Nucleus accumbens (tissue), 56 donors: ENCODE measurements at regions not wholly inside any gene's neighbourhood (a gene's known extent, or its start where the extent isn't known, plus 50 kb on each side); places are given as distances from the start of the nearest gene placed in this dataset.

Experiments used
- DNase-seq, 56 donors: peaks; one replicate each; lab custom pipeline; 2025; lab: John Stamatoyannopoulos, UW

DNA sequence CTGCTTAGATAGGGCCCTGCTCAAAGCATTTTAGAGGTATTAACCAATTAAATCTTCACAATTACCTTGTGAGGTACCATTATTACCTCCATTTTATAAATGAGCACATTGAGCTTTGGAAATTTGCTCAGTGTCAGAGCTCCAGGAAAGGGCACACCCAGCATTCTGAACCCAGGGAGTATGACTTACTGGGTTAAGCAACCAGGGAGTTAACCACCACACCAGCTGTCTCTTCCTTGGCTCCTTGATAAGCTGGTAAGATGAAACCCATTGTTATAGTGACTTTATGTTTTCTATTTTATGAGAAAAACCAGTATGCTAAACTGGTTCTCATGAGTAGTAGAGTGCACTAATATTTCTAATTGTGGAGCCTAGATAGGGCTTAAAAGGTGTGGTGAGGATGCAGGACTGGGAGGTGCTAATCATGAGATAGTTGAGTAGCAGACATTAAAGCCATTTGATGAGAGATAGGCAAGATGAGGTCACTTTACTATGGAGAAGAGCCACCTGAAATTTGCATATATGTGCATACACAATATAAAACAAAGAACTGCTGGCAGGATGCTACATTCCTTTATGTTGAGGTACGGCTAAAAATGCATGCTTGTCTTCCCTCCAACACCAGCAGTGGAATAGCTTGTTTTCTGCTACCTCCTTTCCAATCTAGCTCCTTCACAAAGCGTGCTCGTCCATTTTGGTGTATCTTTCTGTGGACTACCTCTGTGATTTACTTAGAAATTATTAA, 556.1 kb downstream of the SPRY1 start:
- DNase-seq: no peak

- DNase-seq: no peak
Observed at GRCh38 chr4:123953566-123953965, 557.0 kb downstream of the SPRY1 start.

DNA sequence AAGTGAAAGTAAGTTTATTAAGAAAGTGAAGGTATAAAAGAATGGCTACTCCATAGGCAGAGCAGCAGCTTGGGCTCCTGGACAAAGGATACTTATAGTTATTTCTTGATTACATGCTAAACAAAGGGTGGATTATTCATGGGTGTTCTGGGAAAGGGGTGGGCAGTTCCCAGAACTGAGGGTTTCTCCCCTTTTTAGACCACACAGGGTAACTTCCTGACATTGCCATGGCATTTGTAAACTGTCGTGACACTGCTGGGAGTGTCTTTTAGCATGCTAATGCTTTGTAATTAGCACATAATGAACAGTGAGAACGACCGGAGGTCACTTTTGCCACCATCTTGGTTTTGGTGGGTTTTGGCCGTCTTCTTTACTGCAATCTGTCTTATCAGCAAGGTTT, 557.6 kb downstream of the SPRY1 start:
- DNase-seq: no peak

DNA sequence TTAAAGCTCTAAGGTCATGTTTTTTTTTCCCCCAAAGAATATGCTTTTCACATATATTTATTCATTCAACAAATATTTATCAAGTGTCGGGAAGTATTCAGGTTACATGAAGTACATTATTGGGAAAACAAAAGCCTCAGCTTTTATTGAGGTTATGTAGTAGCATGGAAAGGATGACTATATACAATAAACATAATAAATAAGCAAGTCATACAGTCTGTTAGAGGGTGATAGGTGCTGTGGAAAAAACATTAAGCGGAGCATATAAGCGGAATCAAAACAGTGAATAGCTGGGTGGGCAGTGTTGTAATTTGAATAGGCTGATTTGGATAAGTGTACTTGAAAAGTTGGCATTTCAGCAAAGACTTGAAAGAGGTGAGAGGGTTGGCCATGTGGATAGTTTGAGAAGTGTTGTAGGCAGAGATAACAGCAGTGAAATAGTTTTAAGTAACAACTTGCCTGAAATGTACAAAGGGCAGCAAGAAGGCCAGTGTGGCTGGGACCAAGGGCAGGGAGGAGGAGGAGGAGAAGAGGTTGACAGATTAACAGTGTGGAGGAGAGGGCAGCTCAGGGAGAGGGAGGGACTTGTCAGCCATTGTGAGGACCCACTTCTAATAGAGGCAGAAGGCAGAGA, 558.7 kb downstream of the SPRY1 start:
- DNase-seq: no peak

DNA sequence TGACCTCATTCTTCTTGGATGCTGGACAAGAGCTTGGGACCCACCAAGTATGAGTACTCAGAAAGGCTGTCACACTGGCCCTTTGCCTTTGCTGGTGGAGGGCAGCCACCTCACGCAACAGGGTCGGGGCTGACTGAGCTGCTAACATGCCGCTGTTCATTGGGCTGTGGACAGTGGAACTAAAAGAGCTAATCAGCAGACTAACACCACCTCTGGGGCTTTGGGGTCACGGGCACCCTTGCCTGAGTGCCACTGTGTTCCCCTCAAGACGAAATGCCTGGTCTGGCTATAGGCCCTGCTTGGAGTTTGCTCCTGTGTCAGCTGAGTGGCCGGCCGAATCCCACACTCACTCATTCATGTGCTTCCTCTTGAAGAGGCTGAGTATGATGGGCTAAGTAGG, 559.6 kb downstream of the SPRY1 start:
- no peak for DNase-seq

DNA sequence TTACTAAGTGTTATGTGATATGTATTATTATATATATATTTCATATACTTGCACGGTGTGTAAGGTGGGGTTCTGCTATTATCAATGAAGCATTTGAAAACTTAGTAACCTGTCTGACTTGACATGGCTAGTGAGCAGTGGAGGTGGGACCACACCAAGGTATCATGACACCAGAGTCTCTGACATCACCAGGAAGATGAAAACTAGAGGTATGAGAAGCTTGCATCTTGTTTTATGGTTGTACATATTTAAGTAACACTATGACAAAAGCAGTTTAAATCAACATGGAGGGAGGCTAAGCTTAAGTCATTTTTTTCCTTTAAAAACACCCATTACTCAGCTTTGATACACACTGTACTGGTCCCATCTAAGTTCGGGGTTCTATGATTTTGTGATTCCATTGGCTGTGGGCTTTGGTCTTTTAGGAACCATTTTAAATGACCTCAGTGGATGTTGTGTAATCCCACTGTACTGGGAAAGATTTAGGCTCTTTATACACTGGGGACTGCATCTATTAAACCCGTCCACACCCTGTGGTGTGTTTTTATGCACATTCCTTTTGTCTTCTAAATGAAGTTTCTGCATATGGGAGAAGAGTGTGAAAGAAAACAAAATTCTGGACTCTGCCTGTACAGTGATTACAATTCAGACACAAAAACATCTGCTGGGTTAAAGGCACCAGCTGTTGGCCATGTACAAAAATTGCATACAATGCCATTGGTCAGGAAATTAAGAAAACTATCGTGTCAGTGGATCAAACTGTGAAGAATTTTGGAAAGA, 570.6 kb downstream of the SPRY1 start:
- no peak for DNase-seq

GRCh38 chr4:123972031-123972430, 575.4 kb downstream of the SPRY1 start:
- no peak for DNase-seq

- no peak for DNase-seq
Observed at GRCh38 chr4:123974386-123975149, 578.0 kb downstream of the SPRY1 start.

DNA sequence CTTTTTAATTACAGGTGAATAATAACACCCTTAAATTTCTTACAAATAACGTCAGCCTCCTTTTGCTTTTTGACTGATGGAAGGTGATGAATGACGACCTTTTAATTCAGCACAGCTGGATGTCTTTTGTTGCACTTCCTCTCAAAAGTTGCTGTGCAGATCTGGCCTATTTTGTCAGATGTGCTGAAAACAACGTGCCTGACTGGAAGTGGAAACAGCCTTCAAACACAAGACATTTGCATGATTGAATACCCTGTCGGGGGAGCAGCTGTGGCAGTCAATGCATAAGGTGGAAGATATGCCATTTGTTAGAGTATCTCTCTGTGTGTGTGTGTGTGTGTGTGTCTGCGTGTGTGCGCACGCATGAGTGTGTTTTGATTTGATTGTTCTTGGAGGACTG, 579.7 kb downstream of the SPRY1 start:
- DNase-seq: no peak

GRCh38 chr4:123976819-123977218, 580.2 kb downstream of the SPRY1 start:
- DNase-seq: no peak

DNA sequence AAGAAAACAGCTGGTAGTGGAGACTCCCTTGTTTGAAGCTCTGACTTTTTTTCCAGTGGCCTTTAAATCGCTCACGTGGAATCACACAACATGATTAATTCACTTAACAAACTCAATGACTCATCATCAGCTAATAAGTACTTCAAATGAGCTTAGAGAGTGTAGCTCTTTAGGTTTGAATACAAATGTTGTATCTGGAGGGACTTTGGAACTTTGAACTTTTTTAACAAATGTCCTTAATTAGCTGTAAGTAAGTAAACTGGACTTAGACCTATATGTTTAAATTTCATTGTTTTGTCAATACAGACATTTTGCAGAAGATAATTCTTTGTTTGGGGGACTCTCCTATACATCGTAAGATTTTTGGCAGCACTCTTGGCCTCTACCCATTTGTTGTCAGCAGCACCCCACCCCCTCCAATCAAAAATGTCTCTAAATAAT, 581.1 kb downstream of the SPRY1 start:
- no peak for DNase-seq

- no peak for DNase-seq
Observed at GRCh38 chr4:123978637-123979036, 582.0 kb downstream of the SPRY1 start.

- no peak for DNase-seq
Observed at GRCh38 chr4:123980736-123981300, 584.2 kb downstream of the SPRY1 start.

DNA sequence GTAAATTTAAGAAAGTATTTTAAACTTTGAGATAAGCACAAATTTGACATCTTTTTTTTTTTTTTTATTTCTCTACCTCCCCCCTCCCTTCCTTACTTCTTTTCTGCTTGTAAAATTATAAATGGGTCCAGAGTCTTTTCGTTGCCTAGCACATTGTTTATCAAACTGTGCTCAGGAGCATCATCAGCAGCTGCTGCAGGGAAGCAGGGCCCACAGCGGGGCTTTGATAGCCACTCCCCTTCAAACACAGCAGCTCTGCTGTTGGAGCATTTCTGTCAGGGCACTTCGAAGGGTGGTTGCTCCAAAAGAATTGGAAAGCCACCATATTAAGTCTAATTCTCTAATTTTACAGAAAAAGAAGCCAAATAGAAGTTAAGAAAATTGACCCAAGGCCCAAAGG, 588.3 kb downstream of the SPRY1 start:
- no peak for DNase-seq

- DNase-seq: no peak
Observed at GRCh38 chr4:123986268-123986798, 589.7 kb downstream of the SPRY1 start.

DNA sequence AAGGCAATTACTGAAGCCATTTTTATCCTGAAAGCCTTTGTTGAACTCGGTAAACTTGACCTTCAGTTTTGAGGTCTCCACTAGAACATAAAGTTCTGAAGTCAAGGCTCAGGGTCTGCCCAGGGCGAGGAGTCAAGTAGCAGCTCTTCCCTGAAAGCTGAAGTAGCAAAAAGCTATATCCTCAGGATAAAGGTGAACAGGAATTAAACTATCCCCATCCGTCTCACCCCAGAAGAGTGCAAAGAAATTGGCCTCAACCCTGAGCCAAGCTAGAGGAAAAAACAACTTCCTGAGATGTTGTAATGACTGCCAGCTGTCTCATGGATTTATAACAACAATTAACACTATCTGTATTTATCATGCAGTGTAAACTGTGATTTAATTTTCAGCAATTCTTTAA, 590.8 kb downstream of the SPRY1 start:
- no peak for DNase-seq

DNA sequence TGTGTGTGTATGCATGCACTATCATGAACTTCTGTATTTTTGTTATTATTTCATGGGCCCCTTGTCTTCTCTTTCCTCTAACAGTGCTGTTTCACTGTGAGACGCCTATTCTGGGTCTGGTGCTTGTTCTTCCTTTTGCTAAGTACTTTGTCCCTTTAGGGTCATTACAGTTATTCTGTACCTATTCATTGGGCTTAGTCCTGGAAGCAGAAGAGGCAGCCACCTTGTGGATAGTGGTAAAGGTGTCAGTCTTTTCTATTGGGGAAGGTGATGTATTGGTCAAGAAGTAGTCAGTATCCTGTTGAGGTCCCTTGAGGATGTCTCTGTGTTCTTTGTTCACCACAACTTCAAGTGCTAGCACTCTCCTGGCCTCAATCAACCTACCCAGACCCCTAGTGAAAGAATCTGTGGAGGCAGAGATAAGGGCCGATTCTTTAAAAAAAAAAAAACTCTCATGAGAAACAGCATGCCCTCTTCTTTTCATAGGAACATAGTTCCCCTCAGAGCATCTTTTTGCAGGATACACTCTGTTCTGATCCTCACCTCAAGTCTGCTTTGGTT, 593.8 kb downstream of the SPRY1 start:
- no peak for DNase-seq

- DNase-seq: no peak
Observed at GRCh38 chr4:123994917-123995316, 598.3 kb downstream of the SPRY1 start.

DNA sequence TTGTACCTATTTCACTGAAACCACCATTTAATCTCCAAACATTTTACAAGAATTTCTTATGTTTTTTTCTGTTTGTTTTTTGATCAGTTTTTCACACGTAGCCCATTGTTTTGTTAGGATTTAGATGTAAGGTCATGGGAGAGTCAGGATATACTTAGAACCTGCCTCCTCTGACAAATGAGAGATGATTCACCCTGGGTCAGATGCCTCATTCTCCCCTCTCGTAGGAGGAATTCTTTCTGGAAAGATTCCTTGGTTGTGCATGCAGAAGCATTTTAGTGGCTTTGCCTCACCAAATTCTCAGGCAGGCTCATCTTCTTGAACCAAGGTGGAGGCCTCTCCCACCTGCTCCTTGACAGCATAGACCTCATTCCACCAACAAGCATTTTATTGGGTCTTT, 599.3 kb downstream of the SPRY1 start:
- no peak for DNase-seq
